Colonic mucosa (tissue), 4 donors: ENCODE measurements at regions not wholly inside any gene's neighbourhood (a gene's known extent, or its start where the extent isn't known, plus 50 kb on each side); places are given as distances from the start of the nearest gene placed in this dataset.

Experiments used
- DNase-seq: peaks from one replicate; pipeline ENCODE4 v3.0.0-alpha.2; 2020
- H3K27ac ChIP-seq: fragments of 200-600 bp; one replicate; pipeline ENCODE4 v1.8.0; 2021
- H3K27me3 ChIP-seq: fragments of 200-600 bp; one replicate; pipeline ENCODE4 v1.8.0; 2021
- H3K36me3 ChIP-seq: fragments of 200-600 bp; one replicate; pipeline ENCODE4 v1.8.0; 2021
- H3K4me1 ChIP-seq: fragments of 200-600 bp; one replicate; pipeline ENCODE4 v1.8.0; 2021; ENCODE audit warnings: mild to moderate bottlenecking
- H3K4me3 ChIP-seq: fragments of 200-600 bp; one replicate; pipeline ENCODE4 v1.8.0; 2021
- H3K9ac ChIP-seq, 2 donors: one replicate each; pipeline ENCODE4 v1.7.0; 2013; ENCODE audit warnings: control low read depth in 2 of 2, low read depth in 2 of 2, low read length in 2 of 2
- H3K9me3 ChIP-seq: fragments of 200-600 bp; one replicate; pipeline ENCODE4 v1.8.0; 2021
- CTCF ChIP-seq: fragments of 200-600 bp; IDR thresholded peaks from one replicate; pipeline ENCODE4 v1.8.0; 2022; ENCODE audit warnings: antibody characterized with exemption, mild to moderate bottlenecking
- intact Hi-C: fragments of 100-400 bp; cut with DNase I; formaldehyde crosslinking; loops from one replicate; pipeline ENCODE4 v1.14.1; 2022
- donor health status: healthy.
- donor health status: DM: no; HTN: no; CAD: no.
- donor health status: DM: no; HTN: no; CAD: no.

GRCh38 chr5:167614294-167615021 is 677.0 kb upstream of the WWC1 start:
- Histone ChIP-seq H3K9me3 (no peaks in the 10 kb centered on the region), H3K27me3 (no peaks in the 10 kb centered on the region), H3K4me3 (no peak overlapping the region), H3K27ac (no peak overlapping the region), H3K9ac (no peak overlapping the region), H3K36me3 (no peaks in the 10 kb centered on the region), H3K4me1 (no peaks in the 10 kb centered on the region)
- TF ChIP-seq CTCF: no peak
- intact Hi-C loops: no loop called here
- DNase-seq: no peak

- DNase-seq: no peak
- TF ChIP-seq CTCF: no peak
- Histone ChIP-seq H3K27ac (no peak overlapping the region), H3K4me1 (no peaks in the 10 kb centered on the region), H3K27me3 (no peaks in the 10 kb centered on the region), H3K9ac (no peak overlapping the region), H3K36me3 (no peaks in the 10 kb centered on the region), H3K4me3 (no peak overlapping the region), H3K9me3 (no peaks in the 10 kb centered on the region)
- intact Hi-C loops: no loop called here
Observed at GRCh38 chr5:167616043-167616890, 675.2 kb upstream of the WWC1 start.

GRCh38 chr5:167623354-167623753 is 668.1 kb upstream of the WWC1 start:
- DNase-seq: no peak
- Histone ChIP-seq H3K4me3 (no peak overlapping the region), H3K27me3 (no peaks in the 10 kb centered on the region), H3K4me1 (no peaks in the 10 kb centered on the region), H3K36me3 (no peaks in the 10 kb centered on the region), H3K9ac (no peak overlapping the region), H3K27ac (no peak overlapping the region), H3K9me3 (no peaks in the 10 kb centered on the region)
- intact Hi-C loops: no loop called here
- no peak for TF ChIP-seq CTCF

GRCh38 chr5:167624053-167624452 is 667.4 kb upstream of the WWC1 start:
- no peaks in the 10 kb centered on the region for H3K36me3 ChIP-seq

More at GRCh38 chr5:167624053-167624452, 667.4 kb upstream of the WWC1 start:
- Histone ChIP-seq H3K9ac (no peak overlapping the region), H3K4me1 (no peaks in the 10 kb centered on the region), H3K27me3 (no peaks in the 10 kb centered on the region), H3K9me3 (no peaks in the 10 kb centered on the region), H3K27ac (no peak overlapping the region), H3K4me3 (no peak overlapping the region)
- TF ChIP-seq CTCF: no peak
- no peak for DNase-seq
- intact Hi-C loops: no loop called here
